HCT116 (cell line): ENCODE measurements at regions not wholly inside any gene's neighbourhood (a gene's known extent, or its start where the extent isn't known, plus 50 kb on each side); places are given as distances from the start of the nearest gene placed in this dataset.

Experiments used
- ATAC-seq: fragments of 200-7000 bp; cut with Tn5 transposase; 2 replicates; pipeline ENCODE4 v1.9.1; 2020; ENCODE audit warnings: mild to moderate bottlenecking, moderate library complexity
- BruUV-seq: library from RNA; stranded (reverse); fragments of 400-500 nt; replicated peaks from 2 replicates; lab custom pipeline; 2021; lab: Mats Ljungman, UMichigan
- CTCF ChIA-PET: fragments of 300-600 bp; sonication (Branson Sonifier 250); formaldehyde crosslinking; loops from one replicate; lab custom pipeline; 2021; ENCODE audit warnings: antibody characterized with exemption; lab: Charles Lee
- POLR2A ChIA-PET: fragments of 300-600, 350-600 bp; sonication (Branson Sonifier 250); formaldehyde crosslinking; loops from one replicate; lab custom pipeline; 2021; ENCODE audit warnings: antibody characterized with exemption; lab: Charles Lee
- RAD21 ChIA-PET, 2 experiments: fragments of 300-600 bp; sonication (Branson Sonifier 250); formaldehyde crosslinking; loops; one replicate each; lab custom pipeline; 2023; ENCODE audit warnings: low total read pairs in 2 of 2; ENCODE audit not compliant: uncharacterized antibody in 2 of 2, unreplicated experiment in 2 of 2, low non-redundant PET in 1 of 2; lab: Charles Lee
- DNase-seq: peaks from one replicate; pipeline ENCODE4 v3.0.0-alpha.2; 2010; ENCODE audit warnings: low read depth, low spot score
- H2AFZ ChIP-seq: fragments of 200-600 bp; shearing (Covaris generic), sonication (generic); 2 replicates; pipeline ENCODE4 v1.6.1; 2017; ENCODE audit warnings: low read depth, mixed run types, mixed read lengths, antibody characterized with exemption, low read length; ENCODE audit not compliant: poor library complexity, severe bottlenecking
- H3K27ac ChIP-seq: 2 replicates; pipeline ENCODE4 v1.5.1; 2012; ENCODE audit warnings: low read depth, low read length
- H3K27me3 ChIP-seq: fragments of 200-600 bp; sonication (generic); 2 replicates; pipeline ENCODE4 v1.6.1; 2016; ENCODE audit warnings: mixed run types, low read length, mixed read lengths; ENCODE audit not compliant: insufficient read depth
- H3K36me3 ChIP-seq, 2 experiments: fragments of 200-500 bp in 1 of 2; fragments of 200-600 bp in 1 of 2; sonication (Bioruptor generic) in 1 of 2; sonication (generic) in 1 of 2; 2 replicates each; pipeline versions ENCODE4 v1.5.1 to v1.6.1; 2014 to 2016; ENCODE audit warnings: low read length in 2 of 2, inconsistent platforms in 1 of 2, mixed read lengths in 1 of 2, mixed run types in 1 of 2; ENCODE audit not compliant: insufficient read depth in 2 of 2, control insufficient read depth in 1 of 2
- H3K4me1 ChIP-seq, 2 experiments: fragments of 200-600 bp in 1 of 2; sonication (generic) in 1 of 2; 2 replicates each; pipeline versions ENCODE4 v1.5.1 to v1.6.1; 2012 to 2017; ENCODE audit warnings: low read length in 2 of 2, inconsistent platforms in 1 of 2, mild to moderate bottlenecking in 1 of 2, mixed read lengths in 1 of 2, mixed run types in 1 of 2, moderate library complexity in 1 of 2; ENCODE audit not compliant: insufficient read depth in 2 of 2, control insufficient read depth in 1 of 2
- H3K4me2 ChIP-seq: fragments of 200-600 bp; sonication (generic); 2 replicates; pipeline ENCODE4 v1.6.1; 2017; ENCODE audit warnings: mixed run types, low read length, mixed read lengths
- H3K4me3 ChIP-seq, 2 experiments: fragments of 200-600 bp in 1 of 2; sonication (generic) in 1 of 2; replicated peaks in 1 of 2; 2 replicates each; pipeline ENCODE4 v1.5.1; 2011 to 2016; ENCODE audit warnings: low read length in 2 of 2, control low read depth in 1 of 2, low read depth in 1 of 2, mild to moderate bottlenecking in 1 of 2, mixed read lengths in 1 of 2, mixed run types in 1 of 2
- H3K79me2 ChIP-seq: fragments of 200-600 bp; sonication (generic); 2 replicates; pipeline ENCODE4 v1.6.1; 2017; ENCODE audit warnings: mild to moderate bottlenecking, mixed run types, low read length, moderate library complexity, mixed read lengths; ENCODE audit not compliant: insufficient read depth
- H3K9ac ChIP-seq: fragments of 200-600 bp; sonication (generic); 2 replicates; pipeline ENCODE4 v1.6.1; 2016; ENCODE audit warnings: low read length, mixed read lengths
- H3K9me2 ChIP-seq: fragments of 200-600 bp; sonication (generic), shearing (Covaris generic); 2 replicates; pipeline ENCODE4 v1.6.1; 2017; ENCODE audit warnings: mixed run types, mild to moderate bottlenecking, moderate library complexity; ENCODE audit not compliant: insufficient read depth
- H3K9me3 ChIP-seq, 2 experiments: fragments of 200-500 bp in 1 of 2; fragments of 200-600 bp in 1 of 2; sonication (Bioruptor generic) in 1 of 2; sonication (generic) in 1 of 2; 2 replicates each; pipeline ENCODE4 v1.6.1; 2014 to 2017; ENCODE audit warnings: low read length in 2 of 2, mixed read lengths in 2 of 2, inconsistent platforms in 1 of 2, low read depth in 1 of 2, mild to moderate bottlenecking in 1 of 2, mixed run types in 1 of 2, moderate library complexity in 1 of 2; ENCODE audit not compliant: control insufficient read depth in 1 of 2, insufficient read depth in 1 of 2
- H4K20me1 ChIP-seq: fragments of 200-600 bp; sonication (generic), shearing (Covaris generic); 2 replicates; pipeline ENCODE4 v1.6.1; 2017; ENCODE audit warnings: mixed run types, mild to moderate bottlenecking, moderate library complexity; ENCODE audit not compliant: insufficient read depth
- CBX3 ChIP-seq: IDR thresholded peaks from 2 replicates; pipeline ENCODE4 v1.6.1; 2012; ENCODE audit warnings: low read depth
- CEBPB ChIP-seq: IDR thresholded peaks from 2 replicates; pipeline ENCODE4 v1.6.1; 2012; ENCODE audit warnings: low read depth
- CTCF ChIP-seq, 3 experiments: fragments of 200-600 bp in 1 of 3; sonication (generic) in 1 of 3; IDR thresholded peaks in 2 of 3; conservative IDR thresholded peaks in 1 of 3; 2 replicates each; pipeline ENCODE4 v1.5.1; 2012 to 2017; ENCODE audit warnings: low read depth in 2 of 3, low read length in 2 of 3, antibody characterized with exemption in 1 of 3, borderline replicate concordance in 1 of 3, control low read depth in 1 of 3, mild to moderate bottlenecking in 1 of 3, mixed read lengths in 1 of 3, mixed run types in 1 of 3, moderate library complexity in 1 of 3; ENCODE audit not compliant: insufficient read depth in 1 of 3
- EGR1 ChIP-seq: IDR thresholded peaks from 2 replicates; pipeline ENCODE4 v1.6.1; 2012; ENCODE audit warnings: low read depth
- FOSL1 ChIP-seq: IDR thresholded peaks from 2 replicates; pipeline ENCODE4 v1.6.1; 2012; ENCODE audit warnings: low read depth
- JUND ChIP-seq: IDR thresholded peaks from 2 replicates; pipeline ENCODE4 v1.6.1; 2012
- REST ChIP-seq: IDR thresholded peaks from 2 replicates; pipeline ENCODE4 v1.6.1; 2012; ENCODE audit warnings: low read depth
- SIN3A ChIP-seq: IDR thresholded peaks from 2 replicates; pipeline ENCODE4 v1.6.1; 2012; ENCODE audit warnings: low read depth
- SRF ChIP-seq: IDR thresholded peaks from 2 replicates; pipeline ENCODE4 v1.6.1; 2012; ENCODE audit warnings: low read depth
- TCF7L2 ChIP-seq: IDR thresholded peaks from 2 replicates; pipeline ENCODE4 v1.7.0; 2011; ENCODE audit warnings: borderline replicate concordance, inconsistent platforms; ENCODE audit not compliant: insufficient read depth, insufficient read length; ENCODE audit errors: extremely low read depth
- YY1 ChIP-seq: IDR thresholded peaks from 2 replicates; pipeline ENCODE4 v1.6.1; 2011; ENCODE audit warnings: low read length, low read depth, moderate library complexity, mild to moderate bottlenecking; ENCODE audit not compliant: insufficient replicate concordance; ENCODE audit errors: extremely low read depth
- ZFX ChIP-seq: fragments of 450-650 bp; IDR thresholded peaks from 2 replicates; pipeline ENCODE4 v1.6.1; 2017
- intact Hi-C: fragments of 100-400 bp; cut with micrococcal nuclease; formaldehyde crosslinking; loops from 2 replicates; pipeline ENCODE4 v1.10.0; 2022
- TF ChIP-seq, protein P1 (sequence below): IDR thresholded peaks from 2 replicates; pipeline ENCODE4 v1.6.1; 2012
- TF ChIP-seq, protein P2 (sequence below): IDR thresholded peaks from 2 replicates; pipeline ENCODE4 v1.6.1; 2011; ENCODE audit warnings: mild to moderate bottlenecking, low read length, moderate library complexity; ENCODE audit not compliant: insufficient replicate concordance; ENCODE audit errors: extremely low read depth

GRCh38 chr18:64974391-64975125 is 776.3 kb upstream of the CDH7 start:
- TF ChIP-seq CBX3 (no peak), REST (no peak), FOSL1 (no peak), CEBPB (no peak), YY1 (no peak), SIN3A (no peak), EGR1 (no peak), TCF7L2 (no peak), CTCF (IDR thresholded peaks at IDR 0.05 in 2 of 3, conservative IDR thresholded peaks at IDR 0.05 in 1 of 3; ENCODE audit: borderline replicate concordance in 1 of 3, insufficient read depth in 1 of 3, low read depth in 2 of 3, low read length in 2 of 3) (no peak), SRF (no peak), JUND (no peak), ZFX (no peak)
- TF ChIP-seq, protein P1, sequence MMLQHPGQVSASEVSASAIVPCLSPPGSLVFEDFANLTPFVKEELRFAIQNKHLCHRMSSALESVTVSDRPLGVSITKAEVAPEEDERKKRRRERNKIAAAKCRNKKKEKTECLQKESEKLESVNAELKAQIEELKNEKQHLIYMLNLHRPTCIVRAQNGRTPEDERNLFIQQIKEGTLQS = no peak
- TF ChIP-seq, protein P2, sequence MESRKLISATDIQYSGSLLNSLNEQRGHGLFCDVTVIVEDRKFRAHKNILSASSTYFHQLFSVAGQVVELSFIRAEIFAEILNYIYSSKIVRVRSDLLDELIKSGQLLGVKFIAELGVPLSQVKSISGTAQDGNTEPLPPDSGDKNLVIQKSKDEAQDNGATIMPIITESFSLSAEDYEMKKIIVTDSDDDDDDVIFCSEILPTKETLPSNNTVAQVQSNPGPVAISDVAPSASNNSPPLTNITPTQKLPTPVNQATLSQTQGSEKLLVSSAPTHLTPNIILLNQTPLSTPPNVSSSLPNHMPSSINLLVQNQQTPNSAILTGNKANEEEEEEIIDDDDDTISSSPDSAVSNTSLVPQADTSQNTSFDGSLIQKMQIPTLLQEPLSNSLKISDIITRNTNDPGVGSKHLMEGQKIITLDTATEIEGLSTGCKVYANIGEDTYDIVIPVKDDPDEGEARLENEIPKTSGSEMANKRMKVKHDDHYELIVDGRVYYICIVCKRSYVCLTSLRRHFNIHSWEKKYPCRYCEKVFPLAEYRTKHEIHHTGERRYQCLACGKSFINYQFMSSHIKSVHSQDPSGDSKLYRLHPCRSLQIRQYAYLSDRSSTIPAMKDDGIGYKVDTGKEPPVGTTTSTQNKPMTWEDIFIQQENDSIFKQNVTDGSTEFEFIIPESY = no peak
- Histone ChIP-seq H3K36me3 (no peaks in the 10 kb centered on the region), H3K4me1 (no peaks in the 10 kb centered on the region), H3K9me3 (peaks cover 5 to 31% of the 10 kb centered on the region in 2 experiments; a peak in 1 of 4 replicates), H3K4me2 (no peak overlapping the region), H3K4me3 (no peak overlapping the region), H3K9me2 (no peaks in the 10 kb centered on the region), H3K27me3 (no peaks in the 10 kb centered on the region), H3K27ac (no peak overlapping the region), H3K79me2 (no peaks in the 10 kb centered on the region), H4K20me1 (no peaks in the 10 kb centered on the region), H3K9ac (no peak overlapping the region), H2AFZ (no peak overlapping the region)
- no TSS peak for BruUV-seq
- ChIA-PET POLR2A (no interaction called here), RAD21 (no interaction called here), CTCF (no interaction called here)
- intact Hi-C loops = no loop called here
- no peak for ATAC-seq
- DNase-seq = no peak
